SIG-M5 treated with dmso at 0.1 percent for 504 hours (cell line): ENCODE measurements at regions not wholly inside any gene's neighbourhood (a gene's known extent, or its start where the extent isn't known, plus 50 kb on each side); places are given as distances from the start of the nearest gene placed in this dataset.

Experiments
- DNase-seq: peaks from one replicate; lab custom pipeline; 2025; ENCODE audit not compliant: unreplicated experiment; lab: John Stamatoyannopoulos, UW

DNA sequence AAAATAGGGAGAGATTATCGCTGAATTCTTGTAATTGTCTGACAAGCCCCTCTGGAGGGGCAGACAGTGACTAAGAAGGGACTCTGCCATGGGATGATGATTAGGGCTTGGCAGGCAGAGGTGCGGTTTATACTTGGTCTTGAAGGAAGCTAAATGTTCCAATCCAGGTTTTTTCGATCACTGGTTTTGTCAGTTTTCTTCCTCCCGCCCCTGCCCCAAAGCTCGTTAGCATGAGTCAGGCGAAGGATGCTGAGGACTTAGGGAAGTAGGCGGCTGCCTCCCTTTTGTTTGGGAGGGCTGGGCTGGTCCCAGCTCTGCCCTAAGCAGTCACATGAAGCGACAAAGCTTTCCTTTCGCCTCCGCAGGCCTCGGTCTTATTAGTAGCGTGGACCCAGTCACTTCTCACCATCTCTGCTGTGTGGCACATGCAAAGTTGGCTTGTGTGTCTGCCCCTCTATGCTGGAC is 314.2 kb downstream of the CDC5L start:
- DNase-seq: no peak

DNA sequence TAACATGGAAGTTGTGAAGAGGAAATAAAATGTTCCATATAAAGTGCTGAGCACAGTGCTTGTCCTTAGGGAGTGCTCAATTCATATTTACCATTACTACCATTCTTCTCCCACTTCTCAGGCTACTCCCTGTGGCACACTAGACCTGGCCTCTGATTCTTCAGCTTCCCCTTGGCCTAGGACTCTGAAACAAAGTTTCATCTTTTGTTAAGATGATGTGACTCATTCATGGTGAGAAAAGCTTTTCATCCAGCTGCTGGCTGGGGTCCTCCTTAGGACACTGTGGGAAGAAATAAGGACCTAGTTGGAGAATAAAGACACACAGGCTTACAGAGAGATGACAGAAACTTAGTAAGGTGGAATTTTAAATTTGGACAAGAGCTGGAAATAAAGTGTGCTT is 314.8 kb downstream of the CDC5L start:
- no peak for DNase-seq

DNA sequence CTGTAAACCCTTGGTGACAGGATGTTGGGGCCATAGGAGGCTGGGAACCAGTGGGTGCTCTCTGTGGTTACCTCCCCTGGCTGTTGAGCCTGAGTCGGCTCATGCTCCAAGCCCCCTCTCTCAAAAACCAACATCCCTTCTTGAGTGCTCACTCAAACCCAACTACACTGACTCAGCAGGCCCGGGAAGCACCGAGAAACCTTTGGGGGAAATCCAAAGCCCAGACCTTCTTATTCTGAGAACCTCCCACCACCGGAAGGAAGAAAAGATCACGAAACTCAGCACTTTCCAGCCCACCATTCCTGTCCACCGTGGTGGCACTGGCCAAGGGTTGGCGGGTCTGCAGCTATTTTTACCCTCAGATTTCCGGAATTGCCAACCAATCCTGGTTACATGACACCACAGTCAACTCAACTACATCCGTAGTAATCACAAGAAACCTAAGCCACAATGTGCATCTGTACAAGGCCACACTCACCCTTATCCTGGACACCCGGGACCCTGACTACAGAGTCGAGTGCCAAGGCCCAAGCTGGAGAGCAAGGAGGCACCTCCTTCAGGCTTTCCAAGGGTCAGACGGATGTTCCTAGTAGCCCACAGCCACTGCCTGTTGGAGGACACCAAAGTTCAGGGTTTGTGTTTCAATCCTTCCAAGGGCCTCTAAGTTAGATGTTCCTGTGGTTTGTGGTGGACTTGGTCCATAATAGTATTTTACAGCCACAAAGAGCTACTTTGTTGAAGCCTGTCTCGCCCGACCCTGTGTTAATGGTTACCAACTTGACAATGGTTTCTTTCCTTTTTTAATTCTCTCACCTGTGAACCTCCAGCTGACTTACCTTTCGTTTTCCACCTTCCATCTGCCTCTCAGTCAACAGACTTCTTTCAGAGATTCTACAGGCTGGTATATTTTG is 317.0 kb downstream of the CDC5L start:
- DNase-seq: no peak

DNA sequence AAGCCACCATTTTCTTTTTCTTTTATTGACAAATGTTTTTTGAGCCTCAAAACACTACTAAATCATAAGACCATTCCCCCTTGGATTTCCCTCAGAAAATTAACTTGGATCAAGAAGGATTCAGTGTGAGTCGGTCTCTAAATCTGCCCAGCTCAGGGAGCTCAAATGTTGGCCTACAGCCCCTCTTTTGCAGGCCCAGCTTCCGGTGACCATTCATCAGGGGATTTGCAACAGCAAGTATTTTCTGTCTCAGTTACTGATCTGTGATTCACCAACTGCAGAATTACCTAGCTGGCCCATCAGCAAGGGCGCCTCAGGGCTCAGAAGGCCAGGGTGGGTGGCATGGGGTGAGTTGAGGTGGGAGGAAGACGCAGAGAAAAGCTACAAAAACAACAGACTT is 318.1 kb downstream of the CDC5L start:
- DNase-seq: no peak

DNA sequence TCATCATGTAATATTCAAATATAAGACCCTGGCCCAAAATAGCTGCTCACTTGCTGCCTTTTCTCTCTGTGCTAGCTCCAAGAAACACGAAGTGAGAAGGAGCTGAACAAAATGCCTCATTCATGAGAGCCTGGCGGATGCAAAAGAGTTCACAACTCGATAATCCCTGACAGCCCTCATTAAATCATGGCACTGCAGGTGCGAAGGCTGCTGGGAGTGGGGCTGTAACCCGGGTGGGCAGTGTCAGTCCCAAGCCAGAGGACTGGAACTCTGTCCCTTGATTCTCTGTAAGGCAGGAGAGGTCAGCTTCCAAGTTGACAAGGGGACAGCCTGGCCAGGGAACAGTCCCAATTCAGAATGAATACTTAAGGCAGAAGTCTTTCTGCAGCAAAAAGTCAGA is 318.5 kb downstream of the CDC5L start:
- DNase-seq: no peak

DNA sequence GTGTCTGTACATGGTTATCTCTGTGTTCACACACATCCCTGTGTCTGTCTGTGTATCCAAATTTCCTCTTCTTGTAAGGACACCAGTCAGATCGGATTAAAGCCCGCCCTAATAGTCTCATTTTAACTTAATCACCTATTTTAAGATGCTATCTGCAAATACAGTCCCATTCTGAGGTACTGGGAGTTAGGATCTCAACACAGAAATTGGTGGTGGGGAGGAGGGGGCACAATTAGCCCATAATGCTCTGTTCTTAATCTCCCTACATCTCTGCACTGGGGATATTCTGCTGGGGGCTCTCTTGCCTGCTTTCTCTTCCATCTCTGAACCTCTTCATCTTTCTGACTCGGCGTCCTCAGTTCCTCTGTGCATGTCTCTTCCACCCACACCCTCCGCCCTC is 320.7 kb downstream of the CDC5L start:
- DNase-seq: no peak

DNA sequence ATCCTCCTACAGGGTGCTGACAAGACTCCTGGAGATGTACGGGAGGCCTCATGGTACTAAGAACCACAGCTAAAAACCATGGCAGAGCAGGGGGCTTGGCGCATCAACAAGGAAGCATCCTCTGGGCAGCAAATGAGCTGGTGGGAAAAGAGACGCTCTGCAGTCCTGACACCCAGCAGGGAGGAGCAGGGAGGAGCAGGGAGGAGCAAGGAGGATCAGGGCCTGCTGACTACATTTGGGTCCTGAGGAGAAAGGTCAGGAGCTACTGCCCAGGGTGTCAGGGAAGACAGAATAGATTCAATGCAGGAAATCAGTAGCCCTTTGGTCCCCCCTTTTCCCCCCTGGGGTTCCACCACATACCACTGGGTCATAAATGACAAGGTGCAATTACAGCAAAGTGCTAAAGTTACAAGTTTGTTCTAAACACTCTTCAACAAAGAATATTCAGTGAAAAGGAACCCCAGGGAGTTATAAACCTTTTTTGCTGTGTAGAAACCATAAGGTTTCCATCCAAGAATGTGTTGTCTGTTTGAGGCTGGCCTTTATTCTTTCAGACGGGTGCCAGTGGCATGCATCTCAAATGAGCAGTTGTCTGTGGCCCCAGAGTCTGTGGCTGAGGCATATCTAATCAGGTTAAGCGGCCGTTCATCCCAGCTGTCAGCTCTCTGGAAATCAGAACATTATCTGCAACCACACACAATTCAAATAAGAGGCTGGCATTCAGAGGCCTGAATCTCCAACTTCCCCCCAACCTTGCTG is 325.0 kb downstream of the CDC5L start:
- no peak for DNase-seq

DNA sequence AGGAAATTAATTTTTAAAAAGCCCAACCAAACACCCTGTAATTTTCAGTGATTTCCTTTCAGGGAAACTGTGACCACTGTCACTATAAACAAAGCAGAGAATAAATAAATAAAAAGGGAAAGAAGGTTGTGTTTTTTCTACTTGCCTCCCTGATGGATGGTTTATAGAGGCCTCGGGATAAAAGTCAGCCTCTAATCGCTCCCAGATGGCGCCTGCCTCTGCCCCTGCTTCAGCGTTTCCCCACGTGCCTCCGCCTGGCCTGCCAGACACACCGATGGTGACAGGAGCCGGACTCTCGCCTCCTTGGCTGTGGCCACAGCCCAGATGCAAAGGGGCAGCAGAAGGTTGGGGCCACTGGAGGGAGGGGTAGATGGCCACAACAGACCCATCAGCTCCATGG is 327.7 kb downstream of the CDC5L start:
- DNase-seq: no peak

DNA sequence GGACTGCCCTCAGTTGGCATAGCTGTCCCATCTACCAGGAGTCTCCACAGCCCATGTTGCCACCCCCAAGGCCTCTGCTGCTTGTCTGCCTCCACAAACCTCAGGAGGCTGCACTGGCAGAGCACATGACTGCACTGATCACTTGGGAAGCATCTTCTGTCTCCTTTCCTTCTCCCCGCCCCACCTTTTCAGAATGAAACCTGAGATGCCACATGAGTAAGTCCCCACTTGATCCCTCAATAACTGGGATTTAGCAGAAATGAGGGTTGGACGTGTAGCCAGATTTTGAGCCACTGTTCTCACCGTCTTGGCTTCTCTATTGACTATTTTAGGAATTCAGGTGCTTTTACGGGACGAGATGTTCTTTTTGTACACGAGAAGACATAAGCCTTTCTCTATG is 328.4 kb downstream of the CDC5L start:
- no peak for DNase-seq

DNA sequence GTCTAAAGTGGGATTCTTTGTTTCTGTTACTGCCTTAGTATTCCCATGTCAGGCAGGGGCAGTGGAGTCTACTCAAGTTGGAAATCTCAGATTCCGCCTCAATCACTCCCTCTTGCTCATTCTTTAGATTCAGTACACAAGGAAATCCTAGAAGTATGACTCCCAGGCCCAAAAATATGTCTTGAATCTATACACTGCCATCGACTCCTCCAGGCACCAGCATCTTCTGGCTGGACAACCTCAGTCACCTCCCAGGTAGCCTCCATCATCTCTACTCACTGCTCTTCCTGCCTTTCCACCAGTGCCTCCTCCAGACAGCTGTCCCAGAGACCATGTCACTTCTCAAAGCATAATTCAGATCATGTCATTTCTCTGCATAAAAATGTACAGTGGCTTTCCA is 329.9 kb downstream of the CDC5L start:
- no peak for DNase-seq

DNA sequence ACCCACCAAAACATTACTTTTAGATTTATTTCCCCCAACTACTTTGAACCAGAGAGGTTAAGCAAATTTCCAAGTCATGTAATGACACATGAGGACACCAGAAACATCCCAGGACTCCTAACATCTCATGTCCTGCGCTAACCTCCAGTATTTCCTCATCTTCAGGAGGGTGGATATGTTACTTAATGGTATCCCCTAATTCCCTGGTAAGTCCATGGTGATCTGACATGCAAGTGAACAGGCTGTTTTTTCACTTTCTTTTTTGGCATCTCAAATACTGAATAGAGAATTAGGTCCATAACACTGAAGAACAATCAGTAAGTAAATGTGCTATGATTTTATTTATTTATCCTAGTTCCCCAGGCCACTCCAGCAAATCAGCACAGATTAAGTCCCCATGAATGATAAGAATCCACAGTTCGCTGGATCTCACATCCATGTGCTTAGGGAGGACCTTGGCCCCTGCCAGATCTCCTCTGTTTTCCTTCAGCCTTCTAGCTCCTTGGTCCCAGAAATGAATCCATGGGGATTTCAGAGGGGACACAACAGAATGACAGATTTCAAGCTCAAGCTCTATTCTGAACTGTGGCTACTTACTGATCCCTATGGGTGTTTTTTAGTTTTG is 334.6 kb downstream of the CDC5L start:
- no peak for DNase-seq

DNA sequence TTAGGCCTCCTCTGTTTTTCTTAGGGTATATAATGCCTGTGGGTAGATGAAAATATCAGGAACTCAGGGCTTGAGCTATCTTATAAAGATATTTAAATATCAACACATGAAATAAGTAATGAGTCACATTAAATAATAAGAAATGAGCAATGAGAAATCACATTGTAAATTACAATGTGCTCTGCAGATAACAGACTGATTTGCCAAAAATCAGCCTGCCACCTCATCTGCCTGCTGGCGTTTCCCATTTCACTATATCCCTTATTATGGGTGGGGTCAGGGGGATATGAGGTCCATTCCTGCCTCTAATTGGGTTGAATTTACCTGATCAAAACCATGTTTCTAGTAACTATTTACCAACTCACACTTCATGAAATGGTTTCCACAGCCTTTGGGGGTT is 335.2 kb downstream of the CDC5L start:
- no peak for DNase-seq

DNA sequence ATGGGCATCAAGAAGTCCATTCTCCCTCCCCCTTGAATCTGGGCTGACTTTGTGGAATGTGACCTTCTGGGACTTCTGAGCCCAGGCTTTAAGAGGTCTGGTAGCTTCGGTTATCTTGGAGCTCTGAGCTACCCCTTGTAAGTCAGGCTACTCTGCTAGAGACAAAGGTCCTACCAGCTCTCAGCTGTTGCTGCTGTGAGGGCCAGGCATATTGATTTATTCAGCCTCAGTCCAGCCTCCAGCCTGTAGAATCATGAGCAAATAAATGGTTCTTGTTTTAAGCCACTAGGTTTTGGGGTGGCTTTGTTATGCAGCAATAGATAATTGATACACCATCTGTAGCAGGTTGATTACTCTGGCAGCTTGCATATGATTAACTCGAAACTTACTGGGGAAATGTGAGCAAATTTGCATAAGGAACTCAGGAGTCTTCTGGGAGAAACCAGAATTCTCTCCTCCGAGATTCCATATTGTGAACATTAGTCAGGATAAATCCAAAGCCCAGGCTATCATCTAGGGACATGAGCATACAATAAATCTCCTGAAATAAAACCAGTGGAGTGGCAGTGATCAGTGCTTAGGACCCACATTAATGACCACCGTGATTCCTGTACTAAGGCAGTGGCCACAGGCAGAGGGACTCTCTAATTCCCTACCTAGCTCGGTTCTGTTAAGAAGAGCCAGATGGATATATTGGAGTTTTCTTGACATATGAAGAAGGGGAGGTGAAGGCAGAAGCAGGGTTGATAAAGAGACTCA is 336.1 kb downstream of the CDC5L start:
- DNase-seq: no peak

DNA sequence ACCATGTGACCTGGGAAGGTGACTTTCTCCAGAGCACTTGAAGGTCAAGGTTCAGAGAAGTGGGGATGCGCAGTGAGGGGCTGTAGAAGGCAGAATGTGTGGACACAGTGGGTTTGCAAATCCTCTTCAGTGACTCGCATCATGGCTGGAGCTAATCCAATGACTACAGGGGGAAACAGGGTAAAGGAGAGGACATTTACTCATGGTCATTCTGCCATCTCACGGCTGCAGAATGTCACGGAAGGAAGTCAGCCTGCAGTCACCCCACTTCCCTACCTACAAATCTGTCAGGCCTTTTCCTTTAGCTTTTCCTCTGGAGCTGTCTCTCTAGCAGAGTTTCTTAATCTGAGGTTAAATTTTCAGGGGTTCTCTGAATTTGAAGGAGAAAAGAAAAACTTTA is 337.6 kb downstream of the CDC5L start:
- DNase-seq: no peak

DNA sequence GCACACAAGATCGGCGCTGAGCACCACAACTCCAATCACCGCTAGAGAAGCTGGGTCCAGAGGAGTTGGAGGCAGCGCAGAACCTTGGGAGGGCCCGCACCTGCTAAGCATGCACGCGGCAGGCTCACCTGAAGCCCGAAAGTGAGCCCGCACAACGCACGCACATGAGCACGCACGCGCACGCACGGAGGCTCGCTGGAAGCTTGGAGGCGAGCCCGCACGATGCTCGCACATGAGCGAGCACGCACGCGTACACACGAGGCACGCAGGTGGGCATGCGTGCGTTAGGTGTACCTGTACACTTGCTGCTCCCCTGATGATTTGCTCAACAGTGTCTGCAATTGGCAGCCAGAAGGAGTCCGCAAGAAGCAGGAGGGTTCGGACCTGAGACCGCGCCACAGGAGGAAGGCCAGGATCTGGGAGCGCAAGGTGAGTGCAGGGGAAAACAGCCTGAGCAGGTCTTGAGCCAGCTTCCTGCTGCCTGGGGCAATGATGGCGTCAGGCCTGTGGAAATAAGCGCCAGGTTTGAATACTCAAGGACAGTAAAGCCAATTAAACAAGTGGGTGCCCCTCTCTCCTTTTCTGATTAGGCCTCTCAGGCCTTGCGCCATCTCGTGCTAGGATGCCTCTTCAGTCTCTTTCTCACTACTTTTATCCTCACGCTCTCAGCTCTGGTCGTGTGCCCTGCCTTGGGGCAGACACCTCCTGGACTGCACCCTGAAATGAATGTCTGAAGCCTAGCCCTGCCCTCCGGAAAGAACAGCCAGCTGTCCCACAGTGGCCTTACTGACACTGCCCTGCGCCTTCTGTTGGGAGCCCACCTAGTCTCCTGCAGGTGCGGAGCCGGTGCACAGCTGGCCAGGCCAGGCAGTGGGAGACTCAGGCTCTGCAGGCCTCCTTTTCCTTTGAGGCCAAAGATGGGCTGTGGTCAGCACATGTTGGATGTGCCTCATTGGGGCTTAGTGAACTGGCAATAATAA is 340.4 kb downstream of the CDC5L start:
- no peak for DNase-seq

DNA sequence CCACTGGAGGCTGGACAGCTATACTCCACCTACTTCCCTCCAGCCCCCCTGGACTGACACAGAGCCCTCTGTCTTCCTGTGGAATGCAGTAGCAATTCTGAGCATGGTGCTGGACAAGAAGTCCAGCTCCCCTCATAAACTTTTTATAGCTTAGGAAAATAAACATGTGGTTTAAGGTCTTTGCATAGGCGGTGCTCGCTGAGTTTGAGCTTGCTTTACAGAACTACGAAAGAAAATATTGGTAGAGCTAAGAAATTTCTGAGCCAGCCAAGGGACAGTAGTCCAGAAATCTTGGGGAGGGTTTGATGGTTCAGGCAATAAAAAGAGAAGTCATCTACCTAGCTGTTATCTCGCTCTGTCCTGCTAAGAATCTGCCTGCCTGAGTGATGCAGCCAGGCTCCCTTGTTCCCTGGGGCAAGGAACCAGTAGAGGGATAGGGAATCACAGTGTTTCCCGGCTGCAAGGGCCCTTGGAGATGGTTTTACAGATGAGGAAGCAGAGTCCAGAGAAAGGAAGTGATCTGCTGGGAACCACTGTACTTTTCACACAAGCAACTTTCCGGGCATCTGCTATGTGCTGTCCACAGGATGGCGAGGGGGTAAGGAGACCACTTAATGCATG is 343.4 kb downstream of the CDC5L start:
- no peak for DNase-seq

DNA sequence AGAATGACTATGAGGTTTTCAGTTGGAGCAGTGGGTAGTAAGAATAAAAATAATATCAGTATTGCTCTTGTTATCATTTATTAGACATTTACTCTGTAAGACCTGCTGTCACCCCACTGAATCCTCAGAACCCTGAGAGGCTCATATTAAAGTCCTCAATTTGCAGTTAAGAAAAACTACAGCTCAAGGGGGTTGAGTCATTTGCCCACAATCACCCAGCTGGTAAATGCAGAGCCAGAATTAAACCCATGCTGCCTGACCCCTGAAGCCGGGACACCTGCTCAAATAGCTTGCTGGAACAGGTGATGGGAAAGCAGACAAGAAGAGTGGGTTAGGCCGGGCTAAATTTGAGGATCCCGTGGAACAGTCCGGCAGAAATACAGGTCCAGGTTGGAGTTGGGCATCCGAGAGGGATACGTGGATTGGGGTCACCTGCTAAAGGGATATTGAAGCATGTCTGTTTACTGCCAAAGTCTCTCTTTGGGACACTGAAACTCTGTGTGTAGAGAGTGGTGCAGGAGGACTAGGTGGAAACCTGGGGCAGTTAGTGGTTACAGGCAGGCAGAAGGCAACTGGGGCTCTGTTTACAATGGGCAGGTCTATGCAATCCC is 344.1 kb downstream of the CDC5L start:
- DNase-seq: no peak

DNA sequence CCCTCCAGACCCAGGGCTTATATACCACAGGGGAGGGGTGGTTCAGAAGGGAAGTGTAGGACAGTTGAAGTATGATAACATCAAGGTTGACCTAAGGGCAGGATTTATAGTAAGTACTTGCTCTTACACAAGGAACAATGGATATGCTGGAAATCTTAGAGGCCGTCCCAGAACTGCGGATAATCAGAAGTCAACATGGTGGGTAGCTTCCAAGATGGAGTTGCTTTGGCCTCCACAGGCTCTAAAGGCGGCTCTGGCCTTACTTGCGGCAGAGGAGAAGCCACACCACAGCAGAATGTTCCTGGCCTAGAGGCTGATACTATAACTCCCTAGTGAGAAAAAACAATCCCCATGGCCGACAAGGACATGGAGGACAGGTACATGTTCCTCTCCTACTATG is 344.7 kb downstream of the CDC5L start:
- DNase-seq: no peak

DNA sequence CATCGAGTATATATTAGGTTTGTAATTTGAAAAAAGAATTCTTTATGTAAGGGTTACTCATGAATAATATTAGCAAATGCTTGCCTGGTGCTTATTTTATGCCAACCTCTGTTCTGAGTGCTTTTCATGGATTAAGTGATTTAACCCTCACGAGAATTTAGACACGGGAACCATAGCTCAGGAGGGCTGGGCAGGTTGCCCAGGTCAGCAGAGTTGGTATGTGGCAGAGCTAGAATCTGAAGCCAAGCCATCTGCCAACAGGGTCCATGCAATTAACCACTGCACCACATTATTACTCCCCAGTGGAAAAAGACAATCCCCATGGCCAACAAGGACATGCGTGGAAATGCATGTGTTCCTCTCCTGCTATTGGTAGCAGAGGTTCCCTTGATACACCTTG is 345.6 kb downstream of the CDC5L start:
- no peak for DNase-seq
